ENCODE measurements at regions not wholly inside any gene's neighbourhood (a gene's known extent, or its start where the extent isn't known, plus 50 kb on each side); places are given as distances from the start of the nearest gene placed in this dataset.

GRCh38 chr20:4502756-4503155, 183.5 kb upstream of the PRNP start:
- Histone ChIP-seq H3K4me1 (ENCODE audit: control insufficient read depth, insufficient read depth, low read length) (no peaks in the 10 kb centered on the region), H3K9me3 (replicated peaks; ENCODE audit: control insufficient read depth, insufficient read depth, low read length) (no peaks in the 10 kb centered on the region; the same call in 2 of the 3 replicates), H4K20me1 (ENCODE audit: control insufficient read depth, insufficient read depth) (no peaks in the 10 kb centered on the region), H3K36me3 (ENCODE audit: control insufficient read depth in 2 of 2, insufficient read depth in 2 of 2, low read length in 1 of 2) (no peaks in the 10 kb centered on the region), H3K4me2 (ENCODE audit: control insufficient read depth, insufficient read depth) (no peak overlapping the region), H3K4me3 (no peak overlapping the region), H3K9ac (ENCODE audit: control insufficient read depth, insufficient read depth, low read length) (no peak overlapping the region), H2AFZ (ENCODE audit: control insufficient read depth, low read depth, low read length) (no peak overlapping the region), H3K27me3 (replicated peaks in 1 of 2; ENCODE audit: control insufficient read depth in 2 of 2, insufficient read depth in 2 of 2, low read length in 1 of 2) (no peaks in the 10 kb centered on the region), H3K27ac (ENCODE audit: control insufficient read depth, insufficient read depth) (no peak overlapping the region), H3K79me2 (ENCODE audit: control insufficient read depth, insufficient read depth, low read length) (no peaks in the 10 kb centered on the region)
- BruUV-seq (replicated peaks): no TSS peak
- no peak for ATAC-seq
- in situ Hi-C loops (cut with MboI): no loop called here
- RAD21 ChIA-PET (ENCODE audit: unreplicated experiment): no interaction called here
- SMC1A ChIA-PET (ENCODE audit: uncharacterized antibody, unreplicated experiment): no interaction called here
- no peak for FAIRE-seq
- intact Hi-C loops (cut with micrococcal nuclease; ENCODE audit: unreplicated experiment): no loop called here
- WGBS (ENCODE audit: insufficient coverage, insufficient replicate concordance, low lambda C conversion rate, missing lambda C conversion rate): 16% methylated on average over 4 of the region's 4 CpGs
- POLR2A ChIA-PET: no interaction called here
- DNase-seq (ENCODE audit: low read depth, low spot score): no peak
- CTCF ChIA-PET: no interaction called here
- no peak for TF ChIP-seq ZBTB33 (IDR thresholded peaks at IDR 0.05)
- no peak for TF ChIP-seq ZNF384 (IDR thresholded peaks at IDR 0.05; ENCODE audit: borderline replicate concordance, low read depth, low read length)
- no peak for TF ChIP-seq JUND (IDR thresholded peaks at IDR 0.05; ENCODE audit: low read depth, low read length)
- no peak for TF ChIP-seq YBX1 (IDR thresholded peaks at IDR 0.05)
- no peak for TF ChIP-seq POLR2AphosphoS2 (IDR thresholded peaks at IDR 0.05; ENCODE audit: low read depth, low read length)
- no peak for TF ChIP-seq CUX1 (IDR thresholded peaks at IDR 0.05; ENCODE audit: insufficient replicate concordance, low read depth, low read length)
- TF ChIP-seq ETV6 (conservative IDR thresholded peaks at IDR 0.05 in 1 of 2, IDR thresholded peaks at IDR 0.05 in 1 of 2; ENCODE audit: borderline replicate concordance in 1 of 2, low read depth in 1 of 2): no peak
- no peak for TF ChIP-seq RFX5 (IDR thresholded peaks at IDR 0.05; ENCODE audit: low read depth, low read length)
- no peak for TF ChIP-seq IKZF1 (conservative IDR thresholded peaks at IDR 0.05)
- no peak for TF ChIP-seq ESRRA (IDR thresholded peaks at IDR 0.05; ENCODE audit: low read length)
- no peak for TF ChIP-seq ZNF592 (IDR thresholded peaks at IDR 0.05)
- TF ChIP-seq SMAD5 (IDR thresholded peaks at IDR 0.05; ENCODE audit: low read depth): no peak
- TF ChIP-seq CHD4 (IDR thresholded peaks at IDR 0.05): no peak

All from GM12878 (cell line).